CD8-positive, alpha-beta memory T cell (primary cell): ENCODE measurements at regions not wholly inside any gene's neighbourhood (a gene's known extent, or its start where the extent isn't known, plus 50 kb on each side); places are given as distances from the start of the nearest gene placed in this dataset.

Source experiments
- CTCF ChIA-PET: fragments of 350-600 bp; sonication (Branson Sonifier 250); formaldehyde crosslinking; loops from one replicate; lab custom pipeline; 2021; ENCODE audit warnings: antibody characterized with exemption; lab: Charles Lee
- POLR2A ChIA-PET: fragments of 350-600 bp; sonication (Branson Sonifier 250); formaldehyde crosslinking; loops from one replicate; lab custom pipeline; 2021; ENCODE audit warnings: antibody characterized with exemption; lab: Charles Lee
- DNase-seq, 5 donors: peaks; one replicate each; pipeline versions ENCODE4 v3.0.0 to v3.0.0-alpha.2; 2020 to 2022; ENCODE audit warnings: mixed read lengths in 1 of 5
- H3K27ac ChIP-seq: one replicate; pipeline ENCODE4 v1.7.0; 2013; ENCODE audit warnings: low read depth, mild to moderate bottlenecking, low read length, moderate library complexity
- H3K27me3 ChIP-seq: 2 replicates; pipeline ENCODE4 v1.7.0; 2013; ENCODE audit warnings: low read length, mild to moderate bottlenecking; ENCODE audit not compliant: insufficient read depth, poor library complexity, severe bottlenecking
- H3K36me3 ChIP-seq: 2 replicates; pipeline ENCODE4 v1.7.0; 2013; ENCODE audit warnings: mild to moderate bottlenecking, low read length, moderate library complexity; ENCODE audit not compliant: insufficient read depth
- H3K4me1 ChIP-seq: 2 replicates; pipeline ENCODE4 v1.7.0; 2013; ENCODE audit warnings: mild to moderate bottlenecking, low read length, moderate library complexity; ENCODE audit not compliant: insufficient read depth
- H3K4me3 ChIP-seq: 2 replicates; pipeline ENCODE4 v1.7.0; 2013; ENCODE audit warnings: mild to moderate bottlenecking, low read length
- H3K9me3 ChIP-seq: 2 replicates; pipeline ENCODE4 v1.7.0; 2013; ENCODE audit warnings: mild to moderate bottlenecking, low read length
- H3K27ac Mint-ChIP-seq, 8 donors: one replicate each; pipeline ENCODE4 v1.8.0; 2020 to 2021; ENCODE audit warnings: mixed read lengths in 8 of 8, mild to moderate bottlenecking in 6 of 8, inconsistent platforms in 3 of 8, moderate library complexity in 3 of 8
- H3K27me3 Mint-ChIP-seq, 2 donors: one replicate each; pipeline ENCODE4 v1.8.0; 2020 to 2021; ENCODE audit warnings: mixed read lengths in 2 of 2, mild to moderate bottlenecking in 1 of 2, moderate library complexity in 1 of 2
- H3K36me3 Mint-ChIP-seq, 3 donors: one replicate each; pipeline ENCODE4 v1.8.0; 2020 to 2021; ENCODE audit warnings: mixed read lengths in 3 of 3, inconsistent platforms in 1 of 3, mild to moderate bottlenecking in 1 of 3
- H3K4me1 Mint-ChIP-seq, 3 donors: one replicate each; pipeline ENCODE4 v1.8.0; 2020 to 2021; ENCODE audit warnings: mixed read lengths in 3 of 3, inconsistent platforms in 1 of 3, mild to moderate bottlenecking in 1 of 3
- H3K4me3 Mint-ChIP-seq, 7 donors: one replicate each; pipeline ENCODE4 v1.8.0; 2020 to 2021; ENCODE audit warnings: mixed read lengths in 7 of 7, mild to moderate bottlenecking in 6 of 7, moderate library complexity in 4 of 7, inconsistent platforms in 2 of 7
- H3K9me3 Mint-ChIP-seq, 5 donors: one replicate each; pipeline ENCODE4 v1.8.0; 2020 to 2022; ENCODE audit warnings: mixed read lengths in 5 of 5, mild to moderate bottlenecking in 3 of 5, moderate library complexity in 2 of 5, inconsistent platforms in 1 of 5

DNA sequence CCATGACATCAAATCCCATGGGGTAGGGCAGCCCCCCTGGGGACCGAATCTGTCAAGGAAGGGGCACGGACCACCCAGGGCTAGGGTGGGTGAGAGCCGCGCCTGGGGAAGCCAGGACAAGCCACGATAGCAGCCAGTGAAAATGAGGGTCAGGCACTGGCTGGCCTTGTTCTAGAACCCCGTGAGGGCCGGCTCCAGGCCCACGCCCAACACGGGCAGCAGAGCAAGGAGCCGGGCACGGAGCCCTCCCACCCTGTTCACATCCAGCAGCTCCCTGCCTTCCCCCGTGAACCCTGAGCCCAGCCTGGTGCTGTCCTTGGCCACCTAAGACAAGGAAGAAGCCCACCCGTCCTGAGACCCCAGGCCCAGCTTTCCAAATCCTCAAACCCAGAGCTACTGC lies 256.7 kb downstream of the PARN start:
- no peak overlapping the region for H3K4me3 Mint-ChIP-seq
- H3K27me3 Mint-ChIP-seq = peaks cover 3 to 6% of the 10 kb centered on the region in 2 donors
- ChIA-PET CTCF (no interaction called here), POLR2A (no interaction called here)
- no peaks in the 10 kb centered on the region for H3K4me1 ChIP-seq
- no peak overlapping the region for H3K4me3 ChIP-seq
- no peak overlapping the region for H3K27ac ChIP-seq
- no peak overlapping the region for H3K27ac Mint-ChIP-seq
- no peaks in the 10 kb centered on the region for H3K36me3 ChIP-seq
- no peaks in the 10 kb centered on the region for H3K9me3 ChIP-seq
- H3K36me3 Mint-ChIP-seq = no peaks in the 10 kb centered on the region
- no peak for DNase-seq
- no peaks in the 10 kb centered on the region for H3K27me3 ChIP-seq
- no peaks in the 10 kb centered on the region for H3K9me3 Mint-ChIP-seq
- no peaks in the 10 kb centered on the region for H3K4me1 Mint-ChIP-seq

DNA sequence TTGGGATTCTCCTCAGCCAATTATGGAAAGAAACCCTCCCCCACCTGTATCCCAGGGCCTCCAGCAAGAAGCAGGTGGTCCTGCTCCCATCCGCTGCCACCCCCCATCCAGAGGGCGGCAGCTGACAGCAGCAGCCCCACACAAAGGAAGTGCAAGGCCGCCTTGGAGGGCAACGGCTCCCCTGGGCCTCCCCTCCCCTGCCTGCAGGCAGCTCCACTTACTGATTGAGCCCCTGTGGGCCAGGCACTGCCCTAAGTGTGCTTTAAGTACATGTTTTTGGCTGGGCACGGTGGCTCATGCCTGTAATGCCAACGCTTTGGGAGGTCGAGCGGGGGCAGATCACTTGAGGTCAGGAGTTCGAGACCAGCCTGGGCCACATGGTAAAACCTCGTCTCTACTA lies 257.6 kb downstream of the PARN start:
- Mint-ChIP-seq H3K36me3 (no peaks in the 10 kb centered on the region), H3K9me3 (no peaks in the 10 kb centered on the region), H3K27me3 (peaks cover 3 to 6% of the 10 kb centered on the region in 2 donors), H3K4me1 (no peaks in the 10 kb centered on the region), H3K27ac (no peak overlapping the region), H3K4me3 (no peak overlapping the region)
- no peak for DNase-seq
- Histone ChIP-seq H3K27ac (no peak overlapping the region), H3K4me1 (no peaks in the 10 kb centered on the region), H3K27me3 (no peaks in the 10 kb centered on the region), H3K36me3 (no peaks in the 10 kb centered on the region), H3K9me3 (no peaks in the 10 kb centered on the region), H3K4me3 (no peak overlapping the region)
- ChIA-PET POLR2A (no interaction called here), CTCF (no interaction called here)

DNA sequence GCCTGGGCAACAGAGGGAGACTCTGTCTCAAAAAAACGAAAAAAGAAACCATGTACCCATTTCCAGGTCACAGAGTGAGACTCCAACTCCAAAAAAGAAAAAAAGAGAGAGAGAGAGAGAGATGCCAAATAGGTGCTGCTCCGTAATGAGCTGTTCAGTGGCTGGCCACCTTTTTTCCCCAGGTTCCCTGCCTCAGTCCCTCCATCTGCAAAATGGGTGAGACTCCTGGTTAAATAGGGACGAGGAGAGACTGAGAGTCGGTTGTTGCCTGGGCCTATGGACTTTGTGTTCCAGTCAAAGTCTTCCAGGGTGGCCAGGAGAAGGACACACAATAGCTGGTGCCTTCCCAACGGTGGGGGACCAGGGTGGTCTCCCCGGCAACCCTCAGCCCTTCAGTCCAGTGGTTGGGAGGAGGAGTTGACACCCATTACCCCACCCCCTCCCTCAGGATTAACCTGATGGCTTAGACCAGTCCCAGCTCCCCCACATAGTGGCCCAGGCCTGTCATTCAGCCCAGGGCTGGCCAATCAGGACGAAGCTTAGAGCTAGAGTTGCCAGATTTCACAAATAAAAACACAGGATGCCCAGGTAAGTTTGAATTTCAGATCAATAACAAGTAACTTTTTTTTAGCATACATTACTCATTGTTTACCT lies 258.2 kb downstream of the PARN start:
- no peak for DNase-seq
- H3K27me3 Mint-ChIP-seq = peaks cover 2 to 6% of the 10 kb centered on the region in 2 donors
- Histone ChIP-seq H3K36me3 (no peaks in the 10 kb centered on the region), H3K27ac (no peak overlapping the region), H3K4me3 (no peak overlapping the region), H3K9me3 (no peaks in the 10 kb centered on the region), H3K4me1 (no peaks in the 10 kb centered on the region), H3K27me3 (no peaks in the 10 kb centered on the region)
- no peaks in the 10 kb centered on the region for H3K9me3 Mint-ChIP-seq
- CTCF ChIA-PET = no interaction called here
- no peak overlapping the region for H3K4me3 Mint-ChIP-seq
- POLR2A ChIA-PET = no interaction called here
- no peak overlapping the region for H3K27ac Mint-ChIP-seq
- no peaks in the 10 kb centered on the region for H3K4me1 Mint-ChIP-seq
- no peaks in the 10 kb centered on the region for H3K36me3 Mint-ChIP-seq

DNA sequence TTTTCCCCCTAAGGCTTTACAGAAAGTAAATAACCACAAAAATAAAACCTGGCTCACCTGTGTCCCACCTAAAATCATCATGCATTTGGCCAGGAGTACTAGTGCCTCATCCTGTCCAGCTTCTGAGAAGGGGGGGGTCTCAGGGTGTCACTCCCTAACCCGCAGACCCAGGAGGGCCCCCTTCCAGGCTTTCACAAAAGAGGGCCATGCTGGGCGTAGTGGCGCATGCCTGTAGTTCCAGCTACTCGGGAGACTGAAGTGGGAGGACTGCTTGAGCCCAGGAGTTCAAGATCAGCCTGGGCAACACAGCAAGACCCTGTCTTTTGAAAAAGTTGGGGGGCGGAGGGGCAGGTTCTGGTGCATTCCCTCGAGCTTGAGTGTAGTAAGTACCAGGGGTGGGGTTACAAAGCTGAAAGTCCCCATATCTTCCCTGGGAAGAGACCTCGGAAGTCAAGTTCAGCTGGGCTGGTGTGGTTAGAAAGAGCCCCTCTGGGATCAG lies 259.3 kb downstream of the PARN start:
- Histone ChIP-seq H3K27me3 (no peaks in the 10 kb centered on the region), H3K4me3 (no peak overlapping the region), H3K36me3 (no peaks in the 10 kb centered on the region), H3K4me1 (no peaks in the 10 kb centered on the region), H3K27ac (no peak overlapping the region), H3K9me3 (no peaks in the 10 kb centered on the region)
- no peaks in the 10 kb centered on the region for H3K36me3 Mint-ChIP-seq
- no peak overlapping the region for H3K4me3 Mint-ChIP-seq
- POLR2A ChIA-PET = no interaction called here
- DNase-seq = no peak
- peaks cover 0 to 6% of the 10 kb centered on the region in 2 donors for H3K27me3 Mint-ChIP-seq
- H3K4me1 Mint-ChIP-seq = no peaks in the 10 kb centered on the region
- CTCF ChIA-PET = no interaction called here
- no peak overlapping the region for H3K27ac Mint-ChIP-seq
- H3K9me3 Mint-ChIP-seq = no peaks in the 10 kb centered on the region

DNA sequence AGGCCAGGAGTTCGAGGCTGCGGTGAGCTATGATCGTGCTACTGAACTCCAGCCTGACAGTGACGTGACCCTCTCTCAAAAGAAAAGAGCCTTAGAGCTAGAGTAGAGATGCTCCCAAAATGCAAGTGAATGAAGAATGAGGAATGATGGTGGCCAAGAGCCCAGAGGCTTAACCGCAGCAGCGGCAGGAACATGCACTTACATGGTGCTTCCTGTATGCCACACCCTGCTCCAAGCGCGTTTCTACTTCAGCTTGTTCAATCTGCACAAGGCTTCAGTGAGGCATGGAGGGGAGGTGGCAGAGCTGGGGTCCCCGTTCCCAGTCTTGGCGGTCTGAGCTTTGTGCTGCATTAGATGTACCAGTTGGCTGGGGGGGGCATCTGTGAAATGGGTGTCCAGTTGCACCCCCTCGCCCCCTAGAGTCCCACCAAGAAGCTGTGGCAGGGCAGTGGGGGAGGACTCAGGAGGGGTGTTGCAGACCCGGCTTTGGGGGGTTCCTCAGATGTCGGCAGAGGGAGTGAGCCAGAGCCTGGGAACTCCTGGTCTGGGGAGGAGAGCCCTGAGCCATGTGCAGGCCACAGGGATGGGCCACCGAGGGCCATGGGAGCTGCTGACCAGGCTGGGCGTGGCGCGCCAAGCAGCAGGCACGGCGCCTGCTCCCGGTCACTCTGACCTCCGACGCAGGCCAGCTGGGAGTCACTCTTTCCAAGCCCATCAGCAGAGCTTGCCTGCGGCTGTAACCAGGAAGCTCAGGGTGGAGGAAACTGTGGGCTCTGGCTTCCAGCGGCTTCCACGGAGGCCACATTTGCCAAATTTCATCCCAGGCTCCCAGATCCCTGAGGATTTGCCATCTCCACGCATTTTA lies 260.1 kb downstream of the PARN start:
- no peaks in the 10 kb centered on the region for H3K36me3 Mint-ChIP-seq
- H3K4me1 Mint-ChIP-seq = no peaks in the 10 kb centered on the region
- Histone ChIP-seq H3K27ac (no peak overlapping the region), H3K4me1 (no peaks in the 10 kb centered on the region), H3K4me3 (no peak overlapping the region), H3K9me3 (no peaks in the 10 kb centered on the region), H3K36me3 (no peaks in the 10 kb centered on the region), H3K27me3 (no peaks in the 10 kb centered on the region)
- peaks cover 0 to 4% of the 10 kb centered on the region in 2 donors for H3K27me3 Mint-ChIP-seq
- POLR2A ChIA-PET = no interaction called here
- no peak overlapping the region for H3K4me3 Mint-ChIP-seq
- no peak overlapping the region for H3K27ac Mint-ChIP-seq
- CTCF ChIA-PET = interaction anchor here (1.0 kb wide), 1 partner anchor 446 kb away, joined by 3 read pairs; no protein-coding TSS in a partner anchor
- H3K9me3 Mint-ChIP-seq = no peaks in the 10 kb centered on the region
- no peak for DNase-seq

DNA sequence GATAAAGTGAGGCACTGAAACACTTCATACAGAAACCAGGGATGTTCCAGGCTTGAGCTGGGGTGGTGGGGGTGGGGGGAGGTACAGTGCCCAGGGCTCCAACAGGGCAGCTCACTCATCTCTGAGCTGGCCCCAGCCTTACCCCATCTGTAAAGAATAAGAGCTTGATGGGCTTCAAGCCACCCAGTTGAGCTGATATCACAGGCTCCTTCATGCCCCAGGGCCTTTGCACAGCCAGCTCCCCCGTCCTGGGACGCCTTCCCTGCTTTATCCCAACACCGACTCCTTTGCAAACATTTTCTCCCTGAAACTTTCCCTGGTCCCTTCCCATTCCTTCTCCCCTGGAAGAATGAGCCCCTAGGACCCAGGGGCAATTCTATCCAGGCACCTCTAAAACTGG lies 261.7 kb downstream of the PARN start:
- H3K4me1 Mint-ChIP-seq = no peaks in the 10 kb centered on the region
- CTCF ChIA-PET = no interaction called here

DNA sequence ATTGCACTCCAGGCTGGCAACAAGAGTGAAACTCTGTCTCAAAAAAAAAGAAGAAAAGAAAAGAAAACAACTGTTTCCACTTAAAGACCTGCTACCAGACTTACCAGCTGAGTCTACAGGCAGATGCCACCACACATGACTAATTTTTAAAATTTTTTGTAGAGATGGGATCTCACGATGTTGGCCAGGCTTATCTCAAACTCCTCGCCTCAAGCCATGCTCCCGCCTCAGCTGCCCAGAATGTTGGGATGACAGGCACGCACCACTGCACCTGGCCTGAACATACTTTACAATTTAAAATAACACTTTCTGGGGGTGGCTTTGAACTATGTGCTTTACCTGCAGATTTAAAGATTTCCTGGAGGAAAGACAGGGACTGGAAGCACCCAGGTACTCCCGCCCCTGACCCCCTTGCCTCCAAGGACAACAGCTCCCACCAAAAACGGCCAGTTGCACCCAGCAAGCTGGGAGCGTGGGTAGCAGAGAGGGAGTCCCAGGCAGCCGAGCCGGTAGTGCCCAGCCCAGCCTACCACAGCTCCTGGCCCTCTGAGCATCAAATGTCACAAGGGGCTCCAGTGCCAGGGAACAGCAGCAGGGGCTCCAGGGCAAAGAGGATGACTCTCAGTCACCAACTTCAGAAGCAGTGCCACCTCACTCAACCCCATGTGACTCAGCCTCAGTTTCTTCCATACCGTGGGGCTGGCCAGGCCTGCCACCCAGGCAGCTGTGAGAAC lies 262.9 kb downstream of the PARN start:
- DNase-seq = no peak
- POLR2A ChIA-PET = no interaction called here
- Histone ChIP-seq H3K4me3 (no peak overlapping the region), H3K9me3 (no peaks in the 10 kb centered on the region), H3K4me1 (no peaks in the 10 kb centered on the region), H3K36me3 (no peaks in the 10 kb centered on the region), H3K27ac (no peak overlapping the region), H3K27me3 (no peaks in the 10 kb centered on the region)
- Mint-ChIP-seq H3K4me1 (no peaks in the 10 kb centered on the region), H3K36me3 (no peaks in the 10 kb centered on the region), H3K9me3 (no peaks in the 10 kb centered on the region), H3K4me3 (no peak overlapping the region), H3K27ac (no peak overlapping the region), H3K27me3 (peaks cover 1 to 13% of the 10 kb centered on the region in 2 donors)
- CTCF ChIA-PET = no interaction called here

More for the DNA sequence above, 261.7 kb downstream of the PARN start:
- no peak overlapping the region for H3K4me3 Mint-ChIP-seq
- no peak for DNase-seq
- POLR2A ChIA-PET = no interaction called here
- Histone ChIP-seq H3K9me3 (no peaks in the 10 kb centered on the region), H3K4me1 (no peaks in the 10 kb centered on the region), H3K36me3 (no peaks in the 10 kb centered on the region), H3K27me3 (no peaks in the 10 kb centered on the region), H3K4me3 (no peak overlapping the region), H3K27ac (no peak overlapping the region)
- no peak overlapping the region for H3K27ac Mint-ChIP-seq
- no peaks in the 10 kb centered on the region for H3K36me3 Mint-ChIP-seq
- no peaks in the 10 kb centered on the region for H3K9me3 Mint-ChIP-seq
- peaks cover 0 to 6% of the 10 kb centered on the region in 2 donors for H3K27me3 Mint-ChIP-seq

DNA sequence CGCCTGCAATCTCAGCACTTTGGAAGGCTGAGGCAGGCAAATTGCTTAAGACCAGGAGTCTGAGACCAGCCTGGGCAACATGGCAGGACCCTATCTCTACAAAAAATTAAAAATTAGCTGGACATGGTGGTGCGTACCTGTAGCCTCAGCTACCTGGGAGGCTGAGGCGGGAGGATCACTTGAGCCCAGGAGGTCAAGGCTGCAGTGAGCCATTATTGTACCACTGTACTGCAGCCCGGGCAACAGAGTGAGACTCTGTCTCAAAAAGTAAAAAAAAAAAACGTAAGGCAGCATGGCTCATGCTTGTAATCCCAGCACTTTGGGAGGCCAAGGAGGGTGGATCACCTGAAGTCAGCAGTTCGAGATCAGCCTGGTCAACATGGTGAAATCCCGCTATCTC lies 263.6 kb downstream of the PARN start:
- Histone ChIP-seq H3K27ac (no peak overlapping the region), H3K4me1 (no peaks in the 10 kb centered on the region), H3K36me3 (no peaks in the 10 kb centered on the region), H3K9me3 (no peaks in the 10 kb centered on the region), H3K27me3 (no peaks in the 10 kb centered on the region), H3K4me3 (no peak overlapping the region)
- no peak overlapping the region for H3K4me3 Mint-ChIP-seq
- H3K36me3 Mint-ChIP-seq = no peaks in the 10 kb centered on the region
- H3K27me3 Mint-ChIP-seq = peaks cover 1 to 13% of the 10 kb centered on the region in 2 donors
- H3K4me1 Mint-ChIP-seq = no peaks in the 10 kb centered on the region
- CTCF ChIA-PET = no interaction called here
- H3K27ac Mint-ChIP-seq = peak overlapping the region in 1 of 8 donors; percentile 19
- H3K9me3 Mint-ChIP-seq = no peaks in the 10 kb centered on the region
- DNase-seq = no peak
- POLR2A ChIA-PET = no interaction called here
